ENCODE measurements at regions not wholly inside any gene's neighbourhood (a gene's known extent, or its start where the extent isn't known, plus 50 kb on each side); places are given as distances from the start of the nearest gene placed in this dataset.

DNA sequence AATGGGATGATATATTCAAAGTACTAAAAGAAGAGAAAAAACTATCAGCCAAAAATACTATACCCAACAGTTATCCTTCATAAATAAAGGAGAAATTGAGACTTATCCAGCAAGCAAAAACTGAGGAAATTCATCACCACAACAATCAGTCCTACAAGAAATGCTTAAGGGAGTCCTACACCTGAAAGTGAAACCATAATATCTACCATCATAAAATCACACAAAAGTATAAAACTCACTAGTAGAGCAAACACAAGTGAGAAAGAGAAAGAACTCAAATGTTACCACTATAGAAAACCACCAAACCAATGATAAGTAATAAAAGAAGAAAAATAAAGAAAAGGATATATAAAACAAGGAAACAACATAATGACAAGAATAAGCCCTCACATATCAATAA lies 103.6 kb upstream of the NEO1 start:
- H3K9me3 ChIP-seq (ENCODE audit: control insufficient read depth in 5 of 5, low read length in 5 of 5) = peaks cover 0 to 18% (median 5%) of the 10 kb centered on the region in 5 donors
- no peak overlapping the region for H3K27ac ChIP-seq (ENCODE audit: low read depth, low read length)
- no peaks in the 10 kb centered on the region for H3K36me3 ChIP-seq (ENCODE audit: control insufficient read depth in 5 of 5, insufficient read depth in 5 of 5, low read length in 5 of 5)
- H3K9ac ChIP-seq (ENCODE audit: low read length in 5 of 5) = no peak overlapping the region
- no peak overlapping the region for H3K4me3 ChIP-seq (ENCODE audit: low read depth in 1 of 5, low read length in 5 of 5)
- H3K4me1 ChIP-seq (ENCODE audit: control insufficient read depth in 5 of 5, insufficient read depth in 5 of 5, low read length in 5 of 5) = peaks cover 0 to 10% (median 0%) of the 10 kb centered on the region in 5 donors
- H3K27me3 ChIP-seq (ENCODE audit: control insufficient read depth in 5 of 5, insufficient read depth in 4 of 5, low read length in 5 of 5) = no peaks in the 10 kb centered on the region

DNA sequence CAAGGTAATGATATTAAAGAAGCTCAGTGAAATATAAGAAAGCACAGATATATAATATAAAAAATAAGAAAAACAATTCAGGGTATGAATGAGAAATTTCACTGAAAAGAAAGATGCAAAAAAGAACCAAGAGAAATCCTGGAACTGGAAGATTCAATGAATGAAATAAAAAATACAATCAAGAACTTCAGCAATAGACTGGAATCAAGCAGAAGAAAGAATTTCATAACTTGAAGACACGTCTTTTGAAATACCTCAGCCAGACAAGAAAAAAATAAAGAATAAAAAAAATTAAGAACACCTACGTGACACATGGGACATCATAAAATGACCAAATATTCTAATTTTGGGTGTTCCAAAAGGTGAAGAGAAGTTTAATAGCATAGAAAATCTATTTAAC lies 104.6 kb upstream of the NEO1 start:
- Histone ChIP-seq H3K4me1 (ENCODE audit: control insufficient read depth in 5 of 5, insufficient read depth in 5 of 5, low read length in 5 of 5) (peaks cover 0 to 8% (median 0%) of the 10 kb centered on the region in 5 donors), H3K4me3 (ENCODE audit: low read depth in 1 of 5, low read length in 5 of 5) (no peak overlapping the region), H3K27ac (ENCODE audit: low read depth, low read length) (no peak overlapping the region), H3K27me3 (ENCODE audit: control insufficient read depth in 5 of 5, insufficient read depth in 4 of 5, low read length in 5 of 5) (no peaks in the 10 kb centered on the region), H3K9me3 (ENCODE audit: control insufficient read depth in 5 of 5, low read length in 5 of 5) (peaks cover 0 to 18% (median 5%) of the 10 kb centered on the region in 5 donors), H3K9ac (ENCODE audit: low read length in 5 of 5) (no peak overlapping the region), H3K36me3 (ENCODE audit: control insufficient read depth in 5 of 5, insufficient read depth in 5 of 5, low read length in 5 of 5) (no peaks in the 10 kb centered on the region)

DNA sequence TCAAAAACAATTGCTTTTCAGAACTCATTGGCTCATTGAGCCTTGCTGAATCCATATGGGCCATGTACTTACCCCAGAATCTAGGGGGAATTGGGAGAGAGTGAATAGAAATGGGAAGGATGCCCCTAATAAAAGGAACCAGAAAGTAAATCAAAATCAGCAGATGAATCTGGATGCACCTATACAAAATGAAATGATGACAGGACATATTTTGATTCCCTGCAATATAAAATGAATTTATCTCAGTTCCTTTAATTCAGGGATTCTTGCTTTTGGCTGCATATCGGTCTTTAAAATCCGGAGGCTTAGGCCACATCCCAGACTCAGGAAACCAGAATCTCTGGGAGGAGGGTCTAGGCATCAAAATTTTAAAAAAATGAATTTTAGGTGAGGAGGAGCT lies 107.7 kb upstream of the NEO1 start:
- no peak overlapping the region for H3K9ac ChIP-seq (ENCODE audit: low read length in 5 of 5)
- no peaks in the 10 kb centered on the region for H3K36me3 ChIP-seq (ENCODE audit: control insufficient read depth in 5 of 5, insufficient read depth in 5 of 5, low read length in 5 of 5)
- H3K4me1 ChIP-seq (ENCODE audit: control insufficient read depth in 5 of 5, insufficient read depth in 5 of 5, low read length in 5 of 5) = no peaks in the 10 kb centered on the region
- H3K27ac ChIP-seq (ENCODE audit: low read depth, low read length) = no peak overlapping the region
- no peak overlapping the region for H3K4me3 ChIP-seq (ENCODE audit: low read depth in 1 of 5, low read length in 5 of 5)
- peaks cover 0 to 18% (median 5%) of the 10 kb centered on the region in 5 donors for H3K9me3 ChIP-seq (ENCODE audit: control insufficient read depth in 5 of 5, low read length in 5 of 5)
- H3K27me3 ChIP-seq (ENCODE audit: control insufficient read depth in 5 of 5, insufficient read depth in 4 of 5, low read length in 5 of 5) = no peaks in the 10 kb centered on the region

DNA sequence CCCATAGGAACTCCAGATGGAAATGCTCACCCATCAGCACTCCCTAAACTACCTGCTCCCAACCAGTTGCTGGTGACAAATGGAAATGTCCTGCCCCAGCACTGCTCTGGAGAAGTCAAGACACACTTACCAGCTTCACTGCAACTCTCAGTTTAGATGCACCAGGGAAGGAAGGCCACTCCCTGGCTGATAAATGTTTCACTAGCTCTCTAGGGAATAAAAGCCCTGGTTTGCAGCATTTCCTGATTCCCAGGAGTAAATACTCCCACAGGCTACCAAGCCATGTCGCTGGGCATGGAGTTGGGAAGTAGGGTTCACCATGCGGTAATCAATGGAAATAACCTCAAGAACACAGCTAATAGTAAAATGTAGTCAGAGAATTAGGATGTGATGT lies 112.0 kb upstream of the NEO1 start:
- H3K4me3 ChIP-seq (ENCODE audit: low read depth in 1 of 5, low read length in 5 of 5) = no peak overlapping the region
- H3K9ac ChIP-seq (ENCODE audit: low read length in 5 of 5) = no peak overlapping the region
- no peaks in the 10 kb centered on the region for H3K4me1 ChIP-seq (ENCODE audit: control insufficient read depth in 5 of 5, insufficient read depth in 5 of 5, low read length in 5 of 5)
- no peaks in the 10 kb centered on the region for H3K36me3 ChIP-seq (ENCODE audit: control insufficient read depth in 5 of 5, insufficient read depth in 5 of 5, low read length in 5 of 5)
- H3K27me3 ChIP-seq (ENCODE audit: control insufficient read depth in 5 of 5, insufficient read depth in 4 of 5, low read length in 5 of 5) = peaks cover 0 to 6% (median 0%) of the 10 kb centered on the region in 5 donors
- no peaks in the 10 kb centered on the region for H3K9me3 ChIP-seq (ENCODE audit: control insufficient read depth in 5 of 5, low read length in 5 of 5)
- no peak overlapping the region for H3K27ac ChIP-seq (ENCODE audit: low read depth, low read length)

GRCh38 chr15:72939514-72940228 lies 112.6 kb upstream of the NEO1 start:
- no peaks in the 10 kb centered on the region for H3K36me3 ChIP-seq (ENCODE audit: control insufficient read depth in 5 of 5, insufficient read depth in 5 of 5, low read length in 5 of 5)

DNA sequence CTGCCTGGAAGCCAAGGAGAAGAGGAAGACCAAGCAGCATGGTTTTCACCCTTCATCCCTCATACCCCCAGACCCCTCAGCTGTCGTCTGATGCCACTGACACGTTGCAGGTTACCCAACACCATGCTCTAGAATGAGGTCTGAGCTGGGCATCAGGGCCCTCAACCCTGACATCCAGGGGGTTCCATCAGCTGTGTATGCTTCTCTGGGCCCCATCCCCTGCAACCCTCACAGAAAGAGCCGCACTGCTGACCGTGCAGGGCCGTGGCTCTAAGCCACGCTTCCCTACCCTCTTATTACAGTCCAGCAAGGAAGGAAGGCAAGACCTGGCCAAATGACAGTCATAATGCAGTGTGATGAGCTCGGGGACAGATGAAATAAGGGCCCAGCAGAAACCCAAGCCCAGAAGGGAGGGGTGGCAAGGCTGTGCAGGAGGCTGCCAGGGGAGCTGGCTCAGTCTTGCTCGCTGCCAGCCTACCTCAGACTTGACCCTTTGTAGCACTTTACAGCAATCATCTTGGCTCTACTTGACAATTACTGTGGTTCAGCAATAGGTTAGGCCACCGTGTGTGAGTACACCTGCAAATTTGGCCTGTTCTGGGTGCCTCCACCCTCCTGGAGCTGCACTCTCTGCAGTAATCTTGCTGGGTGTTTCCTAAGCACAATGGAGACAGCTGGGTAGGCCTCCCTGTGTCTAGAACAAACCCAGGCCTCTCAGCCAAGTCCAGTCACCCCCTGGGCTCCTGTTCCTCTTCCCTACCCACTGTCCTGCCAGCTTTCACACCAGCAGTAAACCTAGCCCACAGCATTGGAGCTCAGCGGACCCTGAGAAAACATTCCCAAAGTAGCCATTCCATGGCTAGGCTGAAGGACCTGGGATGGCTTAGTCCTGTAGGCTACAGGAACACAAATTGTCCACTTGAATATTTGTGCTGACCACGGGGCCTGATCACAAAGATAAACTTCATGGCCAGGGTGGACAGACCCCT lies 115.3 kb upstream of the NEO1 start:
- H3K4me3 ChIP-seq (ENCODE audit: low read depth in 1 of 5, low read length in 5 of 5) = no peak overlapping the region
- no peaks in the 10 kb centered on the region for H3K9me3 ChIP-seq (ENCODE audit: control insufficient read depth in 5 of 5, low read length in 5 of 5)
- peaks cover 0 to 6% (median 4%) of the 10 kb centered on the region in 5 donors for H3K27me3 ChIP-seq (ENCODE audit: control insufficient read depth in 5 of 5, insufficient read depth in 4 of 5, low read length in 5 of 5)
- no peak overlapping the region for H3K9ac ChIP-seq (ENCODE audit: low read length in 5 of 5)
- H3K27ac ChIP-seq (ENCODE audit: low read depth, low read length) = no peak overlapping the region
- no peaks in the 10 kb centered on the region for H3K36me3 ChIP-seq (ENCODE audit: control insufficient read depth in 5 of 5, insufficient read depth in 5 of 5, low read length in 5 of 5)
- no peaks in the 10 kb centered on the region for H3K4me1 ChIP-seq (ENCODE audit: control insufficient read depth in 5 of 5, insufficient read depth in 5 of 5, low read length in 5 of 5)

More at GRCh38 chr15:72939514-72940228, 112.6 kb upstream of the NEO1 start:
- Histone ChIP-seq H3K9me3 (ENCODE audit: control insufficient read depth in 5 of 5, low read length in 5 of 5) (no peaks in the 10 kb centered on the region), H3K9ac (ENCODE audit: low read length in 5 of 5) (no peak overlapping the region), H3K27me3 (ENCODE audit: control insufficient read depth in 5 of 5, insufficient read depth in 4 of 5, low read length in 5 of 5) (peaks cover 0 to 6% (median 0%) of the 10 kb centered on the region in 5 donors), H3K27ac (ENCODE audit: low read depth, low read length) (no peak overlapping the region), H3K4me1 (ENCODE audit: control insufficient read depth in 5 of 5, insufficient read depth in 5 of 5, low read length in 5 of 5) (no peaks in the 10 kb centered on the region), H3K4me3 (ENCODE audit: low read depth in 1 of 5, low read length in 5 of 5) (no peak overlapping the region)

DNA sequence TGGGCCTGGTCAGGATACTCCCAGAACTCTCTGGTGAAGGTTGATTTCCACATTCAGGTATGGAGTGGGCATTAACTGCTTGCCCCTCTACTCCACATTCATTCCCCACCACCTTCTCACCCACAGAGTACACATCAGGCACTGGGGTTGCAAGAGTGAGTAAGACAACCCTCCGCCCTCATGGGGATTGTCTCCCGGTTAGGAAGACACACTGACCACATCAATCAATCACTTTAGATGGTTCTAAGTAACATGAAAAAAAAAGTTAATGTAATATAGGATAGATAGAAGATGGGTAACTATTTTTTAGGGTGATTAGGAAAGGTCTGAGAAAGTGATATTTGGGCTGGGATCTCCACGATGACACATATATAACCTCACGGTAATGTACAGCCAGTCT lies 116.0 kb upstream of the NEO1 start:
- Histone ChIP-seq H3K4me1 (ENCODE audit: control insufficient read depth in 5 of 5, insufficient read depth in 5 of 5, low read length in 5 of 5) (no peaks in the 10 kb centered on the region), H3K27me3 (ENCODE audit: control insufficient read depth in 5 of 5, insufficient read depth in 4 of 5, low read length in 5 of 5) (peaks cover 0 to 8% (median 4%) of the 10 kb centered on the region in 5 donors), H3K27ac (ENCODE audit: low read depth, low read length) (no peak overlapping the region), H3K4me3 (ENCODE audit: low read depth in 1 of 5, low read length in 5 of 5) (no peak overlapping the region), H3K9me3 (ENCODE audit: control insufficient read depth in 5 of 5, low read length in 5 of 5) (no peaks in the 10 kb centered on the region), H3K9ac (ENCODE audit: low read length in 5 of 5) (no peak overlapping the region), H3K36me3 (ENCODE audit: control insufficient read depth in 5 of 5, insufficient read depth in 5 of 5, low read length in 5 of 5) (no peaks in the 10 kb centered on the region)

- Histone ChIP-seq H3K9me3 (ENCODE audit: control insufficient read depth in 5 of 5, low read length in 5 of 5) (no peaks in the 10 kb centered on the region), H3K9ac (ENCODE audit: low read length in 5 of 5) (no peak overlapping the region), H3K4me3 (ENCODE audit: low read depth in 1 of 5, low read length in 5 of 5) (no peak overlapping the region), H3K4me1 (ENCODE audit: control insufficient read depth in 5 of 5, insufficient read depth in 5 of 5, low read length in 5 of 5) (no peaks in the 10 kb centered on the region), H3K27ac (ENCODE audit: low read depth, low read length) (no peak overlapping the region), H3K36me3 (ENCODE audit: control insufficient read depth in 5 of 5, insufficient read depth in 5 of 5, low read length in 5 of 5) (no peaks in the 10 kb centered on the region), H3K27me3 (ENCODE audit: control insufficient read depth in 5 of 5, insufficient read depth in 4 of 5, low read length in 5 of 5) (peaks cover 0 to 9% (median 4%) of the 10 kb centered on the region in 5 donors)
Measured at GRCh38 chr15:72935521-72935920, 116.7 kb upstream of the NEO1 start.

DNA sequence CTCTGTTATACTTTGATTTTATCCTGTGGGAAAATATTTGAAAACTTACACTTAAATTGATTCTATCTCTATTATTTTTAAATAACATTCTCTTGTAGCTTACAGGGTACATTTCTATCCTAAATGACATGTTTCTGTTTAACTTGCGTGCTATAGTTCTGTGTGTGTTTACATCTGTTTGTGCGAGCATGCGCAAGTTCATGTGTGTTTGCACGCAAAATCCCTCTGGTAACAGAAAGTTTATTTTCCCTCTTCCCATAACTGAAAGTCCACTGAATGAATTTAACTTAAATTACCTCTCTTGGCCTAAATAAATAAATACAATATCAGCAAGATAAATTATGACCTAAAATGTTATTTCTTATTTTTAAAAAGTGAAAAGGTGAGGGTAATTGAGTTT lies 117.3 kb upstream of the NEO1 start:
- no peak overlapping the region for H3K9ac ChIP-seq (ENCODE audit: low read length in 5 of 5)
- peaks cover 0 to 9% (median 4%) of the 10 kb centered on the region in 5 donors for H3K27me3 ChIP-seq (ENCODE audit: control insufficient read depth in 5 of 5, insufficient read depth in 4 of 5, low read length in 5 of 5)
- no peaks in the 10 kb centered on the region for H3K36me3 ChIP-seq (ENCODE audit: control insufficient read depth in 5 of 5, insufficient read depth in 5 of 5, low read length in 5 of 5)
- H3K27ac ChIP-seq (ENCODE audit: low read depth, low read length) = no peak overlapping the region
- H3K4me3 ChIP-seq (ENCODE audit: low read depth in 1 of 5, low read length in 5 of 5) = no peak overlapping the region
- no peaks in the 10 kb centered on the region for H3K4me1 ChIP-seq (ENCODE audit: control insufficient read depth in 5 of 5, insufficient read depth in 5 of 5, low read length in 5 of 5)
- no peaks in the 10 kb centered on the region for H3K9me3 ChIP-seq (ENCODE audit: control insufficient read depth in 5 of 5, low read length in 5 of 5)

- H3K27ac ChIP-seq (ENCODE audit: low read depth, low read length) = no peak overlapping the region
- H3K9me3 ChIP-seq (ENCODE audit: control insufficient read depth in 5 of 5, low read length in 5 of 5) = no peaks in the 10 kb centered on the region
- peaks cover 0 to 9% (median 4%) of the 10 kb centered on the region in 5 donors for H3K27me3 ChIP-seq (ENCODE audit: control insufficient read depth in 5 of 5, insufficient read depth in 4 of 5, low read length in 5 of 5)
- H3K36me3 ChIP-seq (ENCODE audit: control insufficient read depth in 5 of 5, insufficient read depth in 5 of 5, low read length in 5 of 5) = no peaks in the 10 kb centered on the region
- H3K4me3 ChIP-seq (ENCODE audit: low read depth in 1 of 5, low read length in 5 of 5) = no peak overlapping the region
- no peaks in the 10 kb centered on the region for H3K4me1 ChIP-seq (ENCODE audit: control insufficient read depth in 5 of 5, insufficient read depth in 5 of 5, low read length in 5 of 5)
- H3K9ac ChIP-seq (ENCODE audit: low read length in 5 of 5) = no peak overlapping the region
Measured at GRCh38 chr15:72933976-72934375, 118.3 kb upstream of the NEO1 start.

Measured in subcutaneous abdominal adipose tissue (tissue), 5 donors.